ENCODE measurements at regions not wholly inside any gene's neighbourhood (a gene's known extent, or its start where the extent isn't known, plus 50 kb on each side); places are given as distances from the start of the nearest gene placed in this dataset.
"Not testable (repeated sequence)": the region's sequence is repeated elsewhere in the genome, so short reads cannot be mapped to it uniquely, and the experiment has no call there.

DNA sequence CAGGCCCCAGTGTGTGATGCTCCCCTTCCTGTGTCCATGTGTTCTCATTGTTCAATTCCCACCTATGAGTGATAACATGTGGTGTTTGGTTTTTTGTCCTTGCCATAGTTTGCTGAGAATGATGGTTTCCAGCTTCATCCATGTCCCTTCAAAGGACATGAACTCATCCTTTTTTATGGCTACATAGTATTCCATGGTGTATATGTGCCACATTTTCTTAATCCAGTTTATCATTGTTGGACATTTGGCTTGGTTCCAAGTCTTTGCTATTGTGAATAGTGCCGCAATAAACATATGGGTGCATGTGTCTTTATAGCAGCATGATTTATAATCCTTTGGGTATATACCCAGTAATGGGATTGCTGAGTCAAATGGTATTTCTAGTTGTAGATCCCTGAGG, 64.0 kb upstream of the PCSK1 start:
- no CpG with 5 or more reads among the region's 1 CpG for WGBS (ENCODE audit: extremely low coverage, insufficient read length, low lambda C conversion rate)
- H3K9me3 Mint-ChIP-seq; H2BK5ac ChIP-seq (ENCODE audit: insufficient read length, low read length); H3K56ac ChIP-seq (ENCODE audit: insufficient read length, low read depth, low read length); H3K23me2 ChIP-seq (ENCODE audit: insufficient read length, low read depth, low read length, poor library complexity, severe bottlenecking); H3K23ac ChIP-seq (ENCODE audit: insufficient read length, low read depth, low read length); H4K91ac ChIP-seq (ENCODE audit: insufficient read length, low read depth, low read length); H2BK120ac ChIP-seq (ENCODE audit: low read depth, low read length, poor library complexity, severe bottlenecking); H3K27me3 ChIP-seq (ENCODE audit: insufficient read depth, low read length); H3K4me2 ChIP-seq (ENCODE audit: insufficient read depth, insufficient read length, low read length); H4K5ac ChIP-seq (ENCODE audit: insufficient read length, low read depth, low read length); H3K9me3 ChIP-seq (ENCODE audit: control insufficient read depth, low read depth, low read length); H2AK5ac ChIP-seq (ENCODE audit: insufficient read length, low read length); H3K36me3 Mint-ChIP-seq (ENCODE audit: insufficient read depth in 1 of 3, low read depth in 3 of 3); H3K4me1 Mint-ChIP-seq; H3K27ac ChIP-seq (ENCODE audit: insufficient read length, low read depth, low read length); H3K4ac ChIP-seq (ENCODE audit: low read depth, low read length); H4K8ac ChIP-seq (replicated peaks; ENCODE audit: insufficient read length, low read depth, low read length); H3K27ac Mint-ChIP-seq; H3K79me2 ChIP-seq (ENCODE audit: insufficient read depth, low read length); H3K4me3 Mint-ChIP-seq; H2BK20ac ChIP-seq (ENCODE audit: low read depth, low read length, poor library complexity, severe bottlenecking); H2BK12ac ChIP-seq (ENCODE audit: insufficient read length, low read depth, low read length); H3K9ac ChIP-seq (ENCODE audit: extremely low read depth, insufficient read length, low read length); H4K20me1 ChIP-seq (ENCODE audit: control insufficient read depth, insufficient read depth, insufficient read length); H2BK15ac ChIP-seq (ENCODE audit: low read depth, low read length); H3K4me1 ChIP-seq (ENCODE audit: insufficient read depth, low read length); H3K27me3 Mint-ChIP-seq (ENCODE audit: low read depth); H3K18ac ChIP-seq (ENCODE audit: insufficient read length, low read depth, low read length); H3T11ph ChIP-seq (ENCODE audit: low read length); H3K14ac ChIP-seq (ENCODE audit: insufficient read depth, low read length); H3K79me1 ChIP-seq (ENCODE audit: insufficient read depth, low read depth, low read length, poor library complexity, severe bottlenecking); DNase-seq; H2AFZ ChIP-seq (ENCODE audit: low read length): not testable (repeated sequence)

Measured in H9 (cell line).